Activated naive CD4-positive, alpha-beta T cell treated with anti-CD3 and anti-CD28 coated beads, Interleukin-2, amount 50 U/mL, for 24 hours (primary cell): ENCODE measurements at regions not wholly inside any gene's neighbourhood (a gene's known extent, or its start where the extent isn't known, plus 50 kb on each side); places are given as distances from the start of the nearest gene placed in this dataset.

Experiments
- H3K27ac Mint-ChIP-seq: one replicate; pipeline ENCODE4 v1.8.0; 2021; ENCODE audit warnings: mild to moderate bottlenecking, mixed read lengths
- H3K27me3 Mint-ChIP-seq: one replicate; pipeline ENCODE4 v1.8.0; 2021; ENCODE audit warnings: mixed read lengths
- H3K36me3 Mint-ChIP-seq: one replicate; pipeline ENCODE4 v1.8.0; 2021; ENCODE audit warnings: mixed read lengths
- H3K4me1 Mint-ChIP-seq: one replicate; pipeline ENCODE4 v1.8.0; 2021; ENCODE audit warnings: mixed read lengths
- H3K4me3 Mint-ChIP-seq: one replicate; pipeline ENCODE4 v1.8.0; 2021; ENCODE audit warnings: mild to moderate bottlenecking, mixed read lengths
- H3K9me3 Mint-ChIP-seq: one replicate; pipeline ENCODE4 v1.8.0; 2021; ENCODE audit warnings: mixed read lengths

GRCh38 chr10:23675585-23675984, 236.7 kb downstream of the OTUD1 start:
- Mint-ChIP-seq H3K27ac (no peak overlapping the region), H3K4me1 (no peaks in the 10 kb centered on the region), H3K4me3 (no peak overlapping the region), H3K27me3 (peaks cover 26% of the 10 kb centered on the region), H3K9me3 (no peaks in the 10 kb centered on the region), H3K36me3 (peaks cover 2% of the 10 kb centered on the region)

GRCh38 chr10:23676296-23676695, 237.4 kb downstream of the OTUD1 start:
- Mint-ChIP-seq H3K36me3 (peaks cover 2% of the 10 kb centered on the region), H3K9me3 (no peaks in the 10 kb centered on the region), H3K4me1 (no peaks in the 10 kb centered on the region), H3K27ac (no peak overlapping the region), H3K4me3 (no peak overlapping the region), H3K27me3 (peaks cover 28% of the 10 kb centered on the region)

- Mint-ChIP-seq H3K4me1 (no peaks in the 10 kb centered on the region), H3K4me3 (no peak overlapping the region), H3K27me3 (peaks cover 8% of the 10 kb centered on the region), H3K27ac (no peak overlapping the region), H3K36me3 (no peaks in the 10 kb centered on the region), H3K9me3 (no peaks in the 10 kb centered on the region)
Measured at GRCh38 chr10:23686722-23687121, 247.8 kb downstream of the OTUD1 start.

- Mint-ChIP-seq H3K4me1 (peaks cover 14% of the 10 kb centered on the region), H3K27me3 (peaks cover 35% of the 10 kb centered on the region)
Measured at GRCh38 chr10:23692736-23693135, 253.9 kb downstream of the OTUD1 start.

GRCh38 chr10:23693501-23693901, 254.6 kb downstream of the OTUD1 start:
- peaks cover 14% of the 10 kb centered on the region for H3K4me1 Mint-ChIP-seq
- H3K9me3 Mint-ChIP-seq: no peaks in the 10 kb centered on the region
- H3K4me3 Mint-ChIP-seq: no peak overlapping the region
- no peaks in the 10 kb centered on the region for H3K36me3 Mint-ChIP-seq
- H3K27me3 Mint-ChIP-seq: peaks cover 34% of the 10 kb centered on the region
- H3K27ac Mint-ChIP-seq: no peak overlapping the region

More at GRCh38 chr10:23692736-23693135, 253.9 kb downstream of the OTUD1 start:
- Mint-ChIP-seq H3K4me3 (no peak overlapping the region), H3K36me3 (no peaks in the 10 kb centered on the region), H3K27ac (no peak overlapping the region), H3K9me3 (no peaks in the 10 kb centered on the region)

GRCh38 chr10:23693925-23694324, 255.1 kb downstream of the OTUD1 start:
- Mint-ChIP-seq H3K4me1 (peaks cover 14% of the 10 kb centered on the region), H3K27me3 (peaks cover 34% of the 10 kb centered on the region), H3K36me3 (no peaks in the 10 kb centered on the region), H3K9me3 (no peaks in the 10 kb centered on the region), H3K4me3 (no peak overlapping the region), H3K27ac (peak overlapping the region; percentile 37)

DNA sequence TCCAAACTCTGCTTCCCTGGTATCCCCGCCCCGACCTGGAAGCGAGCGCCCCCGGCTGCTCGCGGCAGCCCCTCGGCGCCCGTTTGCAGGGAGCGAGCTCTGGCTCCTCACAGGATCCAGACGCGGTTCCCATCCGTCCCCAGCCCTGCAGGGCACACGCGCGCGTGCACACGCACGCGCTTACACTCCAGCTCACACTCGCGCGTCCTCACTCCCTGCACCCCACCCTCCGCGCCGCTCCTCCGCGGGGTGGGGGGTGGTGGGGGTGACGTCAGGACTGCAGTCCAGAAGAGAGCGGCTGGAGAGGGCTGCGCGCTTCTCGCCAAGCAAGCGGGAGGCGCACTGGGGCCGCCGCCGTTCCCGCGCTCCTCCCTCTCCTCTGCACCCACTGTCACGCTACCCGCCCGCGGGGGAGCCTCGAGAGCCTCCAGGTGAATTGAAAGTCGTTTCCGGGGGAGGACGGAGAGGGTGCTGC, 255.6 kb downstream of the OTUD1 start:
- Mint-ChIP-seq H3K36me3 (no peaks in the 10 kb centered on the region), H3K4me1 (peaks cover 14% of the 10 kb centered on the region), H3K27ac (no peak overlapping the region), H3K9me3 (no peaks in the 10 kb centered on the region), H3K27me3 (peaks cover 37% of the 10 kb centered on the region), H3K4me3 (peak overlapping the region; percentile 19)

GRCh38 chr10:23694921-23695824, 256.3 kb downstream of the OTUD1 start:
- Mint-ChIP-seq H3K27me3 (peaks cover 34% of the 10 kb centered on the region), H3K4me1 (peaks cover 14% of the 10 kb centered on the region), H3K9me3 (no peaks in the 10 kb centered on the region), H3K4me3 (peak overlapping the region; percentile 39), H3K27ac (no peak overlapping the region), H3K36me3 (no peaks in the 10 kb centered on the region)

DNA sequence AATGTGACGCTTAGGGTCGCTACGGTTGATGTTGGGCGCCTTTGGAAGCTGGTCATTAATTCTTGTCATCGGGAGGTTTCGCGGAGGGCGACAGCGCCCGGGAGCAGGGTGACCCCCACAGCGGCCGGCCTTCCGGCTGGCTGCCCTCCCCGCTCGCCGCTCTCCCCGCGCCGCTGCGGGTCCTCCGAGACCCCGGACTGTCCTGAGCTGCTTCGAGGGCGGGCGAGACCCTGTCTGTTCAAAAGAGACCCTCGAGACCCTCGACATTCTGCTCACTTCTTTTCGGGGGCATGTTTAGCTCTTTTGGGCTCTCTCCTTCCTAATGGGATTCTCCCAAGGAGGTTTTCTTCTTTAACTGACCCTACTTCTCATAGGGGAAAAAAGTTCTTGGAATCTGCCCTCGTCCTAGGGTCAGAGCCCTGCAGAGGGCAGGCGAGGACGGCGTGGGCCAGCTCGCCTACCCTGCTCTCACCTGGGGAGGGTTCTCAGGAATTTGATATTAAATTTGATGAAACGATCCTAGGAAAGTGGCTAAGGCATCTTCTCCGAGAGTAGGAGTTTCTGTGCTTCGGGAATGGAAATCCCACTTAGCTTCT, 257.0 kb downstream of the OTUD1 start:
- Mint-ChIP-seq H3K27me3 (peaks cover 31% of the 10 kb centered on the region), H3K36me3 (no peaks in the 10 kb centered on the region), H3K9me3 (no peaks in the 10 kb centered on the region), H3K4me3 (peak overlapping the region; percentile 39), H3K4me1 (peaks cover 18% of the 10 kb centered on the region), H3K27ac (no peak overlapping the region)

DNA sequence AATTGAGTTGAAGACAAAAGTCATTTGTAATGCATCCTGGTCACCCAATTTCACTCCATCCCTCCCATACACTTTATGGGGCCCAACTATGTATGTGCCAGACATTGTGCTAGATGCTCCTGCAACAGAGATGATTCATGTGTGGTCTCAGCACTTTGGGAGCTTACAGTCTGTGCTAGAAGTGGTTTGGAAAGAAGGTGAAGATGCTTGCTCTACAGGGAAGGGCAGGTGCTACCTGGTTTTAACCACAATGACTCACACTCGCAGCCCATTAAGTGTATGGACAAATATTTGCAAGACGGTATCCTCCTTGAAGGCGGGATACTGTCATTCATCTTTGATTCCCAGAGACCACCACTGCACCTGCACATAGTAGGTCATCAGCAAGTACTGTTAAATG, 257.6 kb downstream of the OTUD1 start:
- Mint-ChIP-seq H3K4me1 (peaks cover 18% of the 10 kb centered on the region), H3K9me3 (no peaks in the 10 kb centered on the region), H3K27me3 (peaks cover 31% of the 10 kb centered on the region), H3K36me3 (no peaks in the 10 kb centered on the region), H3K4me3 (no peak overlapping the region), H3K27ac (no peak overlapping the region)

DNA sequence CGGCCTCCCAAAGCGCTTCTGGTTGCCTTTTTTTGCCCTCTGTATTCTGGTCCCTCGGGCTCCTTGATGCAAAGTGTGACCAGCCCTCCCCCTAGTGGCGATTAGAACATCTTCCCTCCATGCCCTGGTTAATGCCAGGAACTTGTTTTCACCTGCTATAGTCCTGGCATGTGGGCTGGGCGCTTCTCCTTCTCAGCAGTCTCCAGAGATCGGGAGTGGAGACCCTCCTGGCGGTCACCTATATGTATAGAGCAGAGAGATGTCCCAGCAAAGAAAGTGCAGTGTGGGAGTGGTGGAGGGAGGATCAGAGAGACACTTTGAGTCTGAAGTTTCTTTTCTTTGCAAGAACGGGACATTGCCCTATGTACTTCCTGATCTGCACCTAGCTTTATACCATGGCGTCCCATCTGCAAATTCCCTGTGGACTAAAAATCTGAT, 264.1 kb downstream of the OTUD1 start:
- Mint-ChIP-seq H3K4me1 (peaks cover 9% of the 10 kb centered on the region), H3K4me3 (no peak overlapping the region), H3K9me3 (no peaks in the 10 kb centered on the region), H3K27ac (no peak overlapping the region), H3K27me3 (peaks cover 19% of the 10 kb centered on the region), H3K36me3 (no peaks in the 10 kb centered on the region)

GRCh38 chr10:23715363-23715762, 276.5 kb downstream of the OTUD1 start:
- peaks cover 27% of the 10 kb centered on the region for H3K27me3 Mint-ChIP-seq

DNA sequence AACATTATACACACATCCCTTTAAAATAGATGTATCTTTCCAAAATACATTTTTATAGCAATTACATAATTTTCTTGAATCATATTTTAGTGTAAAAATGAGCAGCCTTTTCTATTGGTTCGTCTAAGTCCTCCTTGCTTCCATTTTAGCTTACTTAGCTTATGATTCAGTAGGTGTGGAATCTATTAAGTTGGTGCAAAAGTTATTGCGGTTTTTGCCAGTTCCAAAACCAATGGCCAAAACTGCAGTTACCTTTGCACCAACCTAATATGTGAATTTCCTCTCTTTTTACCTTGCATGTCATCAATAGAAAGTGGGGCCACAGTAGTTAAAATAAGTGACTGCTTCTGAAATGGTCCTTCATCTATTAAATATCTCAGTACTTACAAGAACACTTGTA, 279.0 kb downstream of the OTUD1 start:
- Mint-ChIP-seq H3K9me3 (peaks cover 3% of the 10 kb centered on the region), H3K27ac (no peak overlapping the region), H3K36me3 (no peaks in the 10 kb centered on the region), H3K27me3 (peaks cover 25% of the 10 kb centered on the region), H3K4me1 (peaks cover 3% of the 10 kb centered on the region), H3K4me3 (no peak overlapping the region)

More at GRCh38 chr10:23715363-23715762, 276.5 kb downstream of the OTUD1 start:
- Mint-ChIP-seq H3K27ac (no peak overlapping the region), H3K4me3 (no peak overlapping the region), H3K9me3 (peaks cover 3% of the 10 kb centered on the region), H3K4me1 (peaks cover 3% of the 10 kb centered on the region), H3K36me3 (no peaks in the 10 kb centered on the region)

DNA sequence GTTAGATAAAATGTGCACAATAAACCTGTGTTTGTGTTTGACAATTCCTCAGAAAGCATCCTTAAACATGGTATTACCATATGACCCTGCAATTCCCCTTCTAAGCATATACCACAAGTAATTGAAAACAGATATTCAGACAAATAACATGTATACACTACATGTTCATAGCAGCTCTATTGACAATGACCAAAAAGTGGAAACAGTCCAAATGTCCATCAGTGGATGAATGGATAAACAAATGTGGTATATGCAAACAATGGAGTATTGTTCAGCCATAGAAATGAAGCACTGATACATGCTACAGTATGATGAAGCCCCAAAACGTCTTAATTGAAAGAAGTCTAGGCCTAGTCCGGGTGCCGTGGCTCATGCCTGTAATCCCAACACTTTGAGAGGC, 280.1 kb downstream of the OTUD1 start:
- H3K9me3 Mint-ChIP-seq: peaks cover 3% of the 10 kb centered on the region
- H3K27ac Mint-ChIP-seq: no peak overlapping the region
- H3K4me3 Mint-ChIP-seq: no peak overlapping the region
- peaks cover 22% of the 10 kb centered on the region for H3K27me3 Mint-ChIP-seq
- no peaks in the 10 kb centered on the region for H3K36me3 Mint-ChIP-seq
- peaks cover 3% of the 10 kb centered on the region for H3K4me1 Mint-ChIP-seq

GRCh38 chr10:23723796-23724195, 284.9 kb downstream of the OTUD1 start:
- peaks cover 6% of the 10 kb centered on the region for H3K27me3 Mint-ChIP-seq
- no peak overlapping the region for H3K27ac Mint-ChIP-seq
- no peak overlapping the region for H3K4me3 Mint-ChIP-seq
- H3K36me3 Mint-ChIP-seq: no peaks in the 10 kb centered on the region
- no peaks in the 10 kb centered on the region for H3K4me1 Mint-ChIP-seq
- H3K9me3 Mint-ChIP-seq: peaks cover 2% of the 10 kb centered on the region

DNA sequence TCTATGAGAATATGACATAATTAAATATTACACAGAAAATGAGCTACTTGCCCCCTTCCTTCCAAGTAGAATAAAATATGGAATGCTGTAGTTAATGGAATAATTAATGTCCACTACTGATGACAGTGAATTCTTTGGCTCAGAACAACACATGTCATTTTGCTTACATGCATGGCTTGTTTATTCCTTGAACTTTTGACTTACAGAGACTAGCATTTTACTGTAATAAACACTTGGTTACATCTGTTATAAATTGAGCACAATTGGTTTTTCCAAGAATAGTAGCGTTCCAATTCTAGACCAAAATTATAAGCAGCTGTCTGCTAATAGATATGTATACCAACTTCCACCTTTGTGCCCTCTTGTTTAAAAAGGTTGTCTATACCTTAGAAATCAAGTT, 286.7 kb downstream of the OTUD1 start:
- H3K27ac Mint-ChIP-seq: no peak overlapping the region
- no peaks in the 10 kb centered on the region for H3K4me1 Mint-ChIP-seq
- peaks cover 2% of the 10 kb centered on the region for H3K36me3 Mint-ChIP-seq
- peaks cover 6% of the 10 kb centered on the region for H3K9me3 Mint-ChIP-seq
- H3K27me3 Mint-ChIP-seq: peaks cover 6% of the 10 kb centered on the region
- no peak overlapping the region for H3K4me3 Mint-ChIP-seq
